HS-27A (cell line): ENCODE measurements at regions not wholly inside any gene's neighbourhood (a gene's known extent, or its start where the extent isn't known, plus 50 kb on each side); places are given as distances from the start of the nearest gene placed in this dataset.
"Not testable (repeated sequence)": the region's sequence is repeated elsewhere in the genome, so short reads cannot be mapped to it uniquely, and the experiment has no call there.

Experiments
- DNase-seq: peaks from one replicate; pipeline ENCODE4 v3.0.0-alpha.2; 2012; ENCODE audit warnings: low read depth, missing footprints

GRCh38 chr12:33514893-33515292, 75.3 kb upstream of the SYT10 start:
- no peak for DNase-seq

GRCh38 chr12:33519566-33519965, 79.9 kb upstream of the SYT10 start:
- DNase-seq = no peak

DNA sequence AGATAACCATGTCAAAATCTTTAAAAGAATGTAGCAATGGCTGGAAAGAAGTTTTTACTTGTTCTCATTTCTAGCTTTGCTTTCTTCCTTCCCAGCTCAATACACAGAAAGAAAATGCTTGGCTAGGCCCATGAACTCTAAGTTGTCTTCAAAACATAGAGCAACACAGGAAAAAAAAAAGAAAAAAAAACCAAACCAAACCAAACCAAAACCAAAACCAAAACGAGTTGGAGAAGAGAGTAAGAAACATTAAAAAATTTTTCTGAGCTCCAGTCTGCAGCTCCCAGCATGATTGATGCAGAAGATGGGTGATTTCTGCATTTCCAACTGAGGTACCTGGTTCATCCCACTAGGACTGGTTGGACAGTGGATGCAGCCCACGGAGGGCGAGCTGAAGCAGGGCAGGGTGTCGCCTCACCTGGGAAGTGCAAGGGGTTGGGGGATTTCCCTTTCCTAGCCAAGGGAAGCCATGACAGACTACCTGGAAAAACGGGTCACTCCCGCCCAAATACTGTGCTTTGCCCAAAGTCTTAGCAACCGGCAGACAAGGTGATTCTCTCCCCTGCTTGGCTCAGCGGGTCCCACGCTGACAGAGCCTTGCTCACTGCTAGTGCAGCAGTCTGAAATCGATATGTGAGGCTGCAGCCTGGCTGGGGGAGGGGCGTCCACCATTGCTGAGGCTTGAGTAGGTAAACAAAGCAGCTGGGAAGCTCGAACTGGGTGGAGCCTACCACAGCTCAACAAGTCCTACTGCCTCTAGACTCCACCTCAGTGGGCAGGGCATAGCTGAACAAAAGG, 81.1 kb upstream of the SYT10 start:
- DNase-seq = not testable (repeated sequence)

DNA sequence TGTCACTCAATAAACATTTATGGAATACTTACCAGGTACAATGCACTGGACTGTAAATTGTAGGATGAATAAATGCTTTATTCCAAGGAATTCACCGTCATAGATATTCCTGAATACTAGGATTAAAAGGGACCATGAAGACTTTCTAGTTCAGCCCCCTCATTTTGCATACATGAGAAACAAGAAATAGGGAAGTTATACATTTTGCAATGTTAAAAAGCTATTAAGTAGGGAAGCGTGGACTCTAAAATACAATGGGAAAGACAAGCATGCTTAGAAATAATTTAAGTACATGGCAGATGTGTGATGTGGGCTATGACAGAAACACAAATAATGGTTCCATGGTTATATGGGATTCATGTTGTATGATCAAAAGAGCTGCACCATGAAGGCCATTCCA, 89.4 kb upstream of the SYT10 start:
- no peak for DNase-seq

- no peak for DNase-seq
Measured at GRCh38 chr12:33529810-33530209, 90.2 kb upstream of the SYT10 start.

DNA sequence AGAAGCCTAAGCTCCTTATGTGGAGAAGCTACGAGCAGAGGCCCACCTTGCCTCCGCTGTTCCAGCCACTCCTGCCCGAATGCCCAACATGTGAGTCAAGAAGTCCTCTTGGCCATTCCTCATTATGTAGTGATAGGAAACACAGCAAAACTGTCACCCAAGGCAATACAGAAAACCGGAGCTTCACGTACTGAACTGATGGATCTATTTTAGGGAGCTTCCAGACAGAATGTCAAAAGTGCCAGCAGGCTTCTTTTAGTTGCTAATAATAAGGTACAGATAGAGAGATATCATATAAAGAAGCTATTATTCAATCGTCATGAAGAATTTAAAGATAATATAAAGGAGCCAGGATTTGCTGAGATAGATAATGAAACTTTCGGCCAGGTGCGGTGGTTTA, 91.6 kb upstream of the SYT10 start:
- no peak for DNase-seq

- DNase-seq = no peak
Measured at GRCh38 chr12:33533527-33533926, 93.9 kb upstream of the SYT10 start.

DNA sequence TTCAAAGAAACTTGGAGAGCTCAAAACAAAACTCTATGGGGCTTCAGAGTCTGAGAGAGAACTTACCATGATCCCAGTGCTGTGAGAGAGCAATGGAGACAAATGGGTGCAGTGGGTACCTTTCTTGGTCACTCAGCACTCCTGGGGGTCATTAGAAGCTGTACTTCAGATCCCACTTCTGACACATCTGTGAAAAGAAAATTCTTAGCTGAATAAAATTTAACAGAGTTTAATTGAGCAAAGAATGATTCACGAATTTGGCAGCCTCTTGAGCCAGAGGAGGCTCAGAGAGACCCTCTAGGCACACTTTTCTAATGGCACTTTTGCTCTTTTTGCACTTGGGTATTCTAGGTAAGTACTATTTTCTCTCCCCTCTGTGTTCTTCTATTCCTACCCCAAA, 96.8 kb upstream of the SYT10 start:
- no peak for DNase-seq

- DNase-seq = no peak
Measured at GRCh38 chr12:33546004-33546403, 106.4 kb upstream of the SYT10 start.

DNA sequence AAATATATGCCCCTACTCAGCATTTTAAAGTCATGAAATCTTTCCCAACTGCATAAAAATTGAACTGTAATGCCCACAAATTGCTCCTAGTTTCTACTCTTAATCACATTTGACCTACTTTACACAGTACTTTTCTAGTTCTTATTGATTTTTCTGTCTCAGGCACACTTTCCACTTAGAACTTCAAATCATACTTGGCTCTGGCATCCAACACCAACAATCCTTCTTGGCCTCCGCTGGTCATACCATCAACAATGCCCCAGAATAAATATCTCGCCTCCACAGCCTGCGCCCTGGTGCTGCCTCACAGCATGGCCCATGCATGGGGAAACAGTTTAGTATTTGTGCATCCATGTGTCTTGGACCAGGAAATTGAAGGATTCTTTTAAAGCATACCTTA, 107.5 kb upstream of the SYT10 start:
- DNase-seq = no peak

DNA sequence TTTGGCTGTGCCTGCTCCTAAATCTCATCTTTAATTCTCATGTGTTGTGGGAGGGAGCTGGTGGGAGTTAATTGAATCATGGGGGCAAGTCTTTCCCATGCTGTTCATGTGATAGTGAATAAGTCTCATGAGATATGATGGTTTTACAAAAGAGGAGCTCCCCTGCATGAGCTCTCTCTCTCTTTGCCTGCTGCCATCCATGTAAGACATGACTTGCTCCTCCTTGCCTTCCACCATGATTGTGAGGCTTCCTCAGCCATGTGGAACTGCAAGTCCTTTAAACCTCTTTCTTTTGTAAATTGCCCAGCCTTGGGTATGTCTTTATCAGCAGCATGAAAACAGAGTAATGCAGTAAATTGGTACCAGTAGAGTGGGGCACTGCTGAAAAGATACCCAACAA, 110.6 kb upstream of the SYT10 start:
- not testable (repeated sequence) for DNase-seq

DNA sequence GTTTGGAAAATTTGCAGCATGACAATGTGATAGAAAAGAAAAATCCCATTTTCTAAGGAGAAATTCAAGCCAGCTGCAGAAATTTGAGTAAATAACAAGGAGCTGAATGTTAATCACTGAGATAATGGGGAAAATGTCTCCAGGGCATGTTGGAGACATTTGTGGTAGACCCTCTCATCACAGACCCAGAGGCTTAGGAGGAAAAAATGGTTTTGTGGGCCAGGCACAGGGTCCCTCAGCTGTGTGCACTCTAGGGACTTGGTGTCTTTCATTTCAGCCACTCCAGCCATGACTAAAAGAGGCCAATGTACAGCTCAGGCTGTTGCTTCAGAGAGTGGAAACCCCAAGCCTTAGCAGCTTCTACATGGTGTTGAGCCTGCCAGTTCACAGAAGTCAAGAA, 111.4 kb upstream of the SYT10 start:
- no peak for DNase-seq

DNA sequence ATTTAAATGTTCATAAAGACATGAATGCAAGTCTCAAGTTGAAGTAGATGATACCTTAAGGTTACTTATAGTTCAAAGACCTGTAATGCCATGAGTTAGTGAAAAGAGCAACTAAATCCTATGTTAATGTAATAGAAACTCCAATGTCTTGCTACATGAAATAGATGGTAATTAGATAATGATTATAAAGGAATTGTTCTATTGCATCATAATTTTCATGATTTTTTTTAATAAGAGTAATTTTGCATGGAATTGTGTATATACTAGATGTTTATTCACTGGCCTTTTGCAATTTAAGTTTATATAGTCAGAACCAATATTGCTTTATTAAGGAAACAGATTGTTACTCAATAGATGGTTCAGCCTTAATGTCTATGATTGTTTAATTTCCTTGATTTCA, 115.5 kb upstream of the SYT10 start:
- DNase-seq = no peak

DNA sequence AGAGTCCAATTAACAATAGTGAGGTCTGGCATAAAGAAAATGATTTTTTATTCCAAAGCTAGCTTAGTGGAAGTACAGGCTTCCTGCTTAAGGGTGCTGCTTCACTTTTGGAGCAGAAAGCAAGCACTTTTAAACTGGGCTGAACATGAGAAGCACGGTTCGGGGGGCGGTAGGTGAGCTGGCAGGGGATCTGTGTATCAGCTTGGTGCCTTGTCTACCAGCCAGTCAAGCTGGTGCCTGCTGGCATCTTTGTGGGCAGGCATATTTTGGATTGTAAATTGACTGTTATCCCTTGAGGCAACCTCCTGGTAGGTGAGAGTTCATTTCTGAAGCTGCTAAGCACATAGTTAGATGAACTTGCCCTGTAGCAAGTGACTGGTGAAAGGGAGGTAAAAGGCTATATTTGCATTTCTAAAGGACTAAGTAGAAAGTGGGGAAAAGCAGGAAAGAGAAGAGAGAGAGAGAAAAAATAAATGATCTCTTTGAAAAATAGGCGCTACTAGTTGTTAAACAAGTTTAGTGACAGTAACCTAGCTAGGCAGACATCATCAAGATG, 121.1 kb upstream of the SYT10 start:
- DNase-seq = no peak

DNA sequence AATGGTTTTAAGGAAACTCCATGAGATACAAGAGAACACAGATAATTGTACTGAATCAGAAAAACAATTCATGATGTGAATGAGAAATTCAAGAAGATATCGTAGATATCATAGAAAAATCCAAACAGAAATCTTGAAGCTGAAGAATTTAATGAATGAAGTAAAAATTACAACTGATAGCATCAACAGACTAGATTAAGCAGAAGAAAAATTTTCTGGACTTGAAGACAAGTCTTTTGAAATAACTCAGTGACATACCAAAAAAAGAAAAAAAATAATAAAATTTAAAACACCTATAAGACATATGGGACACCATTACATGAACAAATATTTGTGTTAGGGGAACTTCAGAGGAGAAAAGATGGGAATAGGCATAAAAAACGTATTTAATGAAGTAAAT, 122.8 kb upstream of the SYT10 start:
- DNase-seq = no peak

DNA sequence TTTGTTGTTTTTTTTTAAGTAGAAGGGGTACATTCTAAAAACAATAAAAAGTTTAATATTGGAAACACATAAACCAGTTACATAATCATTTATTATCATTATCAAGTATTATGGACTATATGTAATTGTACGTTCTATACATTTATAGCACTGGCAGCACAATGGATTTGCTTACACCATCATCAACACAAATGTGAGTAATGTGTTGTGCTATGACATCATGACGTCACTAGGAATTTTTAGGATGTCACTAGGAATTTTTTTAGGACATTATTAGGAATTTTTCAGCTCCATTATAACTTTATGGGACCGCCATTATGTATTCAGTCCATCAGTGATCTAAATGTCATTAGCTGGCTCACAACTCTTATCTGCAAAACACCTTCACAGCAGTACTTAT, 126.8 kb upstream of the SYT10 start:
- DNase-seq = no peak

GRCh38 chr12:33575346-33575745, 135.7 kb upstream of the SYT10 start:
- DNase-seq = no peak

- DNase-seq = no peak
Measured at GRCh38 chr12:33581613-33582122, 142.0 kb upstream of the SYT10 start.

- no peak for DNase-seq
Measured at GRCh38 chr12:33586576-33586975, 147.0 kb upstream of the SYT10 start.

DNA sequence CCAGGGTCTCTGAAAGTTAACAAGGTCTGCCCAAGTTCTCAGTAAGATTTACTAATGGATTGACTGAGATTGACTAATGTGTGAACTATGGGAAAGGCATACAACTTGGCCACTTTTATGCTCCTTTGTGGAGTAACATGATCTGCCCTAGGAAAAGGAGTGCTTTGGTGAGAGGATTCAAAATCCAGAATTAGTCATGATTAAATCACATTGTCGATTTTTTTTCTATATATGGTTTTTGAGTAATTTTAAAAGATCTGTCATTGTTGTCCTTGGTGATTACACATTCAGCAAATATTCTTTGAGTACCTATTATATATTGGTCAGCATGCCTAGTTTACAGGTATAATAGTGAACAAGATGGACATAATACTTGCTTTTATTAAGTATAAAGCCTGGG, 147.7 kb upstream of the SYT10 start:
- peak; percentile 94 for DNase-seq

- DNase-seq = peak; percentile 87
Measured at GRCh38 chr12:33587784-33588712, 148.4 kb upstream of the SYT10 start.

- no peak for DNase-seq
Measured at GRCh38 chr12:33588725-33589405, 149.2 kb upstream of the SYT10 start.
